Keratinocyte (primary cell): ENCODE measurements at regions not wholly inside any gene's neighbourhood (a gene's known extent, or its start where the extent isn't known, plus 50 kb on each side); places are given as distances from the start of the nearest gene placed in this dataset.

Experiments
- DNase-seq: peaks from one replicate; pipeline ENCODE4 v3.0.0-alpha.2; 2011; ENCODE audit warnings: low read depth, missing footprints, low spot score
- FAIRE-seq: peaks from 2 replicates; lab custom pipeline; 2011; peaks lifted over from hg19 to GRCh38; lab: Jason Lieb, UNC
- H2AFZ ChIP-seq: 2 replicates; pipeline ENCODE4 v1.6.0; 2012; ENCODE audit warnings: low read length, control low read depth, inconsistent platforms; ENCODE audit not compliant: control insufficient read depth
- H3K27ac ChIP-seq: 2 replicates; pipeline ENCODE4 v1.5.1; 2011; ENCODE audit warnings: low read length; ENCODE audit not compliant: control insufficient read depth, insufficient read depth
- H3K27me3 ChIP-seq: 3 replicates; pipeline ENCODE4 v1.6.0; 2011; ENCODE audit warnings: low read length; ENCODE audit not compliant: control insufficient read depth, insufficient read depth; ENCODE audit errors: extremely low read depth
- H3K36me3 ChIP-seq, 2 experiments: 2 replicates in 1 of 2; 3 replicates in 1 of 2; pipeline ENCODE4 v1.5.1; 2011; ENCODE audit warnings: low read length in 2 of 2, mild to moderate bottlenecking in 1 of 2; ENCODE audit not compliant: control insufficient read depth in 2 of 2, insufficient read depth in 2 of 2; ENCODE audit errors: extremely low read depth in 1 of 2
- H3K4me1 ChIP-seq: 3 replicates; pipeline ENCODE4 v1.5.1; 2011; ENCODE audit warnings: low read length; ENCODE audit not compliant: control insufficient read depth, insufficient read depth; ENCODE audit errors: extremely low read depth
- H3K4me2 ChIP-seq: 3 replicates; pipeline ENCODE4 v1.6.0; 2011; ENCODE audit warnings: low read depth, low read length; ENCODE audit not compliant: control insufficient read depth, insufficient read depth; ENCODE audit errors: extremely low read depth
- H3K4me3 ChIP-seq, 3 experiments: fragments of 200-600 bp in 1 of 3; sonication (generic) in 1 of 3; 2 replicates in 2 of 3; 3 replicates in 1 of 3; pipeline ENCODE4 v1.5.1; 2011 to 2016; ENCODE audit warnings: low read length in 3 of 3, mild to moderate bottlenecking in 3 of 3, control low read depth in 2 of 3, inconsistent platforms in 1 of 3, low read depth in 1 of 3, mixed read lengths in 1 of 3, mixed run types in 1 of 3, moderate library complexity in 1 of 3; ENCODE audit not compliant: control insufficient read depth in 2 of 3, insufficient read depth in 2 of 3; ENCODE audit errors: extremely low read depth in 1 of 3
- H3K79me2 ChIP-seq: 2 replicates; pipeline ENCODE4 v1.6.0; 2012; ENCODE audit warnings: low read length; ENCODE audit not compliant: control insufficient read depth, insufficient read depth
- H3K9ac ChIP-seq: 3 replicates; pipeline ENCODE4 v1.6.0; 2011; ENCODE audit warnings: low read length; ENCODE audit not compliant: control insufficient read depth, insufficient read depth; ENCODE audit errors: extremely low read depth
- H3K9me1 ChIP-seq: 3 replicates; pipeline ENCODE4 v1.6.0; 2011; ENCODE audit warnings: low read length; ENCODE audit not compliant: control insufficient read depth, insufficient read depth; ENCODE audit errors: extremely low read depth
- H3K9me3 ChIP-seq: 2 replicates; pipeline ENCODE4 v1.5.1; 2012; ENCODE audit warnings: low read depth, low read length; ENCODE audit not compliant: control insufficient read depth
- H4K20me1 ChIP-seq: 3 replicates; pipeline ENCODE4 v1.6.0; 2011; ENCODE audit warnings: low read length; ENCODE audit not compliant: control insufficient read depth, insufficient read depth; ENCODE audit errors: extremely low read depth
- CTCF ChIP-seq, 3 experiments: IDR thresholded peaks in 1 of 3; conservative IDR thresholded peaks in 1 of 3; optimal IDR thresholded peaks in 1 of 3; 2 replicates in 2 of 3; 3 replicates in 1 of 3; pipeline versions ENCODE3 to v1.5.1; 2011; ENCODE audit warnings: low read length in 3 of 3, mild to moderate bottlenecking in 3 of 3, moderate library complexity in 2 of 3, control low read depth in 1 of 3, inconsistent platforms in 1 of 3; ENCODE audit not compliant: insufficient read depth in 2 of 3; ENCODE audit errors: extremely low read depth in 1 of 3
- EZH2 ChIP-seq: IDR thresholded peaks from one replicate; pipeline ENCODE4 v1.6.1; 2012; ENCODE audit warnings: inconsistent platforms, mild to moderate bottlenecking, low read length, moderate library complexity
- dilution Hi-C: fragments of 300-500 bp; cut with MboI; formaldehyde crosslinking; loops from one replicate; pipeline ENCODE4 v1.7.0; 2020; ENCODE audit warnings: low sequenced_read_pairs; ENCODE audit not compliant: extremely low pct_ligation_motif_present

- peaks cover under 1% of the 10 kb centered on the region for H3K4me1 ChIP-seq
- no peaks in the 10 kb centered on the region for H3K9me3 ChIP-seq
- H3K79me2 ChIP-seq: no peaks in the 10 kb centered on the region
- no peak overlapping the region for H3K4me3 ChIP-seq
- H3K36me3 ChIP-seq: no peaks in the 10 kb centered on the region
- dilution Hi-C loops: no loop called here
- H3K27me3 ChIP-seq: peaks cover 20% of the 10 kb centered on the region
- no peak overlapping the region for H3K27ac ChIP-seq
- no peaks in the 10 kb centered on the region for H3K9me1 ChIP-seq
- DNase-seq: no peak
- no peak for FAIRE-seq
- no peaks in the 10 kb centered on the region for H4K20me1 ChIP-seq
- no peak overlapping the region for H3K4me2 ChIP-seq
- H3K9ac ChIP-seq: no peak overlapping the region
- TF ChIP-seq CTCF (optimal IDR thresholded peaks at IDR 0.05 in 1 of 3, IDR thresholded peaks at IDR 0.05 in 1 of 3, conservative IDR thresholded peaks at IDR 0.05 in 1 of 3; ENCODE audit: extremely low read depth in 1 of 3, insufficient read depth in 2 of 3, low read length in 3 of 3): no peak
- no peak for TF ChIP-seq EZH2
- no peak overlapping the region for H2AFZ ChIP-seq
Measured at GRCh38 chr15:70186152-70186551, 88.4 kb upstream of the TLE3 start.

- FAIRE-seq: no peak
- H3K27me3 ChIP-seq: peaks cover 20% of the 10 kb centered on the region
- no peak overlapping the region for H3K9ac ChIP-seq
- no peak overlapping the region for H3K4me3 ChIP-seq
- H4K20me1 ChIP-seq: no peaks in the 10 kb centered on the region
- H3K4me2 ChIP-seq: no peak overlapping the region
- no peaks in the 10 kb centered on the region for H3K9me3 ChIP-seq
- H3K79me2 ChIP-seq: no peaks in the 10 kb centered on the region
- TF ChIP-seq EZH2 (no peak), CTCF (optimal IDR thresholded peaks at IDR 0.05 in 1 of 3, IDR thresholded peaks at IDR 0.05 in 1 of 3, conservative IDR thresholded peaks at IDR 0.05 in 1 of 3; ENCODE audit: extremely low read depth in 1 of 3, insufficient read depth in 2 of 3, low read length in 3 of 3) (no peak)
- no peaks in the 10 kb centered on the region for H3K9me1 ChIP-seq
- H2AFZ ChIP-seq: no peak overlapping the region
- no peak overlapping the region for H3K27ac ChIP-seq
- H3K4me1 ChIP-seq: peaks cover 3% of the 10 kb centered on the region
- H3K36me3 ChIP-seq: no peaks in the 10 kb centered on the region
- dilution Hi-C loops: no loop called here
- DNase-seq: no peak
Measured at GRCh38 chr15:70185251-70185711, 87.6 kb upstream of the TLE3 start.
